ENCODE measurements at regions not wholly inside any gene's neighbourhood (a gene's known extent, or its start where the extent isn't known, plus 50 kb on each side); places are given as distances from the start of the nearest gene placed in this dataset.

GRCh38 chr2:134124047-134124753 lies 129.7 kb upstream of the MGAT5 start:
- BruUV-seq (replicated peaks) = TSS peak; percentile 13
- Mint-ChIP-seq H3K4me3 (ENCODE audit: unreplicated experiment) (no peak overlapping the region), H3K36me3 (ENCODE audit: insufficient read depth, unreplicated experiment) (peaks cover 6% of the 10 kb centered on the region), H3K27ac (ENCODE audit: low read depth, unreplicated experiment) (peak overlapping the region; percentile 2), H3K4me1 (ENCODE audit: insufficient read depth, unreplicated experiment) (peaks cover 16% of the 10 kb centered on the region), H3K9me3 (ENCODE audit: unreplicated experiment) (no peaks in the 10 kb centered on the region), H3K27me3 (ENCODE audit: insufficient read depth, unreplicated experiment) (no peaks in the 10 kb centered on the region)
- CTCF ChIA-PET = interaction anchor here (0.6 to 11.1 kb wide), 4 partner anchors 73 to 291 kb away, joined by 3 to 154 read pairs (median 3); no protein-coding TSS in a partner anchor
- intact Hi-C loops (cut with micrococcal nuclease) = no loop called here
- POLR2A ChIA-PET = interaction anchor here (0.8 to 1.6 kb wide), 2 partner anchors 53 to 64 kb away, joined by 3 to 4 read pairs; no protein-coding TSS in a partner anchor
- TF ChIP-seq CTCF (IDR thresholded peaks at IDR 0.05; ENCODE audit: unreplicated experiment) = no peak
- DNase-seq (ENCODE audit: unreplicated experiment) = no peak

GRCh38 chr2:134127496-134127895 lies 126.4 kb upstream of the MGAT5 start:
- intact Hi-C loops (cut with micrococcal nuclease) = no loop called here
- Mint-ChIP-seq H3K4me1 (ENCODE audit: insufficient read depth, unreplicated experiment) (peaks cover 19% of the 10 kb centered on the region), H3K27ac (ENCODE audit: low read depth, unreplicated experiment) (no peak overlapping the region), H3K27me3 (ENCODE audit: insufficient read depth, unreplicated experiment) (no peaks in the 10 kb centered on the region), H3K9me3 (ENCODE audit: unreplicated experiment) (no peaks in the 10 kb centered on the region), H3K36me3 (ENCODE audit: insufficient read depth, unreplicated experiment) (peaks cover 6% of the 10 kb centered on the region), H3K4me3 (ENCODE audit: unreplicated experiment) (no peak overlapping the region)
- no peak for TF ChIP-seq CTCF (IDR thresholded peaks at IDR 0.05; ENCODE audit: unreplicated experiment)
- ChIA-PET CTCF (interaction anchor here (0.5 to 2.5 kb wide), 4 partner anchors 9 to 919 kb away, joined by 3 to 12 read pairs (median 4); no protein-coding TSS in a partner anchor), POLR2A (interaction anchor here (0.6 kb wide), 2 partner anchors 44 to 616 kb away, joined by 3 read pairs; no protein-coding TSS in a partner anchor)
- BruUV-seq (replicated peaks) = no TSS peak
- DNase-seq (ENCODE audit: unreplicated experiment) = no peak

GRCh38 chr2:134128746-134129145 lies 125.1 kb upstream of the MGAT5 start:
- Mint-ChIP-seq H3K9me3 (ENCODE audit: unreplicated experiment) (no peaks in the 10 kb centered on the region), H3K4me1 (ENCODE audit: insufficient read depth, unreplicated experiment) (peaks cover 14% of the 10 kb centered on the region), H3K27me3 (ENCODE audit: insufficient read depth, unreplicated experiment) (no peaks in the 10 kb centered on the region), H3K27ac (ENCODE audit: low read depth, unreplicated experiment) (no peak overlapping the region), H3K36me3 (ENCODE audit: insufficient read depth, unreplicated experiment) (peaks cover 6% of the 10 kb centered on the region), H3K4me3 (ENCODE audit: unreplicated experiment) (no peak overlapping the region)
- CTCF ChIA-PET = interaction anchor here (0.6 to 2.5 kb wide), 7 partner anchors 9 to 322 kb away, joined by 3 to 12 read pairs (median 4); no protein-coding TSS in a partner anchor
- POLR2A ChIA-PET = no interaction called here
- intact Hi-C loops (cut with micrococcal nuclease) = no loop called here
- no TSS peak for BruUV-seq (replicated peaks)
- no peak for TF ChIP-seq CTCF (IDR thresholded peaks at IDR 0.05; ENCODE audit: unreplicated experiment)
- no peak for DNase-seq (ENCODE audit: unreplicated experiment)

- intact Hi-C loops (cut with micrococcal nuclease) = no loop called here
- no peak overlapping the region for H3K27ac Mint-ChIP-seq (ENCODE audit: low read depth, unreplicated experiment)
Observed at GRCh38 chr2:134129900-134130537, 123.9 kb upstream of the MGAT5 start.

More at GRCh38 chr2:134129900-134130537, 123.9 kb upstream of the MGAT5 start:
- no peak for TF ChIP-seq CTCF (IDR thresholded peaks at IDR 0.05; ENCODE audit: unreplicated experiment)
- Mint-ChIP-seq H3K9me3 (ENCODE audit: unreplicated experiment) (no peaks in the 10 kb centered on the region), H3K27me3 (ENCODE audit: insufficient read depth, unreplicated experiment) (no peaks in the 10 kb centered on the region), H3K4me1 (ENCODE audit: insufficient read depth, unreplicated experiment) (peaks cover 13% of the 10 kb centered on the region), H3K36me3 (ENCODE audit: insufficient read depth, unreplicated experiment) (peaks cover 6% of the 10 kb centered on the region), H3K4me3 (ENCODE audit: unreplicated experiment) (no peak overlapping the region)
- CTCF ChIA-PET = interaction anchor here (0.6 to 1.3 kb wide), 4 partner anchors 10 to 1751 kb away, joined by 3 to 4 read pairs (median 4); no protein-coding TSS in a partner anchor
- POLR2A ChIA-PET = interaction anchor here (1.0 kb wide), 1 partner anchor 7 kb away, joined by 4 read pairs; no protein-coding TSS in a partner anchor
- DNase-seq (ENCODE audit: unreplicated experiment) = no peak
- no TSS peak for BruUV-seq (replicated peaks)
